ES-I3 (cell line): ENCODE measurements at regions not wholly inside any gene's neighbourhood (a gene's known extent, or its start where the extent isn't known, plus 50 kb on each side); places are given as distances from the start of the nearest gene placed in this dataset.

Experiments used
- H3K36me3 ChIP-seq: 2 replicates; pipeline ENCODE4 v1.6.1; 2013; ENCODE audit warnings: mild to moderate bottlenecking, low read length, control low read depth, moderate library complexity; ENCODE audit not compliant: insufficient read depth
- H3K4me1 ChIP-seq: 2 replicates; pipeline ENCODE4 v1.6.1; 2013; ENCODE audit warnings: mild to moderate bottlenecking, control low read depth, low read length; ENCODE audit not compliant: insufficient read depth
- H3K9ac ChIP-seq: 2 replicates; pipeline ENCODE4 v1.6.1; 2013; ENCODE audit warnings: low read depth, mild to moderate bottlenecking, low read length, moderate library complexity
- H3K9me3 ChIP-seq: 2 replicates; pipeline ENCODE4 v1.6.1; 2013; ENCODE audit warnings: mild to moderate bottlenecking, low read length, moderate library complexity; ENCODE audit not compliant: control insufficient read depth, insufficient read depth

DNA sequence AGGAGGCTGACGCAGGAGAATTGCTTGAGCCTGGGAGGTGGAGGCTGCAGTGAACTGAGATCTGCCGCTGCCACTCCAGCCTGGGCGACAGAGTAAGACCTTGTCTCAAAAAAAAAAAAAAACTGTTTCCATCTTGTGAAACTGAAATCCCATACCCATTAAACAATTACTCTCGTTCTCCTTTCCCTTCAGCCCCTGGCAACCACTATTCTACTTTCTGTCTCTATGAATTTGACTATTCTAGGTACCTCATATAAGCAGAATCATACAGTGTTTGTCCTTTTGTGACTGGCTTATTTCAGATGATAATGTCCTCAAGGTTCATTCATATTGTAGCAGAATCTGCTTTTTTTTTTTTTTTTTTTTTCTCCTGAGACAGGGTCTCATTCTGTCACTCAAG, 51.5 kb upstream of the UBE2E1 start:
- Histone ChIP-seq H3K4me1 (peaks cover 14% of the 10 kb centered on the region), H3K9me3 (no peaks in the 10 kb centered on the region), H3K9ac (no peak overlapping the region), H3K36me3 (no peaks in the 10 kb centered on the region)
